Nephron progenitor cell (in vitro differentiated cells): ENCODE measurements at regions not wholly inside any gene's neighbourhood (a gene's known extent, or its start where the extent isn't known, plus 50 kb on each side); places are given as distances from the start of the nearest gene placed in this dataset.

ENCODE experiments used
- DNase-seq: peaks from one replicate; pipeline ENCODE4 v3.0.0; 2021
- H3K27ac Mint-ChIP-seq: 2 replicates; pipeline ENCODE4 v1.8.0; 2021; ENCODE audit warnings: mild to moderate bottlenecking, moderate library complexity, mixed read lengths
- H3K27me3 Mint-ChIP-seq: 2 replicates; pipeline ENCODE4 v1.8.0; 2021; ENCODE audit warnings: mild to moderate bottlenecking, low read depth, mixed read lengths; ENCODE audit not compliant: poor library complexity
- H3K36me3 Mint-ChIP-seq: 2 replicates; pipeline ENCODE4 v1.8.0; 2021; ENCODE audit warnings: low read depth, mixed read lengths
- H3K4me1 Mint-ChIP-seq: 2 replicates; pipeline ENCODE4 v1.8.0; 2021; ENCODE audit warnings: mixed read lengths
- H3K4me3 Mint-ChIP-seq: 2 replicates; pipeline ENCODE4 v1.8.0; 2021; ENCODE audit warnings: mild to moderate bottlenecking, moderate library complexity, mixed read lengths
- H3K9me3 Mint-ChIP-seq: 2 replicates; pipeline ENCODE4 v1.8.0; 2021; ENCODE audit warnings: mild to moderate bottlenecking, moderate library complexity, mixed read lengths
- TF ChIP-seq, protein P1 (sequence below): fragments of 200-600 bp; sonication (generic); IDR thresholded peaks from 2 replicates; pipeline ENCODE4 v1.5.0; 2021; ENCODE audit warnings: antibody characterized with exemption

DNA sequence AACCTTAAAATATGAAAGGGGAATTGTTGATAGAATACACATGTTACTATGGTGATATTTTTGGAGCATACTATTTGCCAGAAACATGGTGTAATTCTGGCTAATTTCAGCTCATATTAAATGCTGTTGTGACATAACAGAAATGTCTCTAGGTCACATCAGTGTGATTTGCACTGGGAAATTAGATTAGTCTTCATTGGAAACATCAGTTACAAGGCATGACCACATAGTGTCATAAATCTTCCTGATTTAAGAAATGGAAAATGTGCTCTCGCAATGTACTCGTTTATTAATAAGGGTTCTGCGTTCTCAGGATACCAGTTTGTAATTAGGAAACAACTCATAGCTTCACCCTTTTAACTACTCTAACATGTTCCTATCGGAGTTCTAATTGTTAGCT is 72.9 kb upstream of the GYPA start:
- no peaks in the 10 kb centered on the region for H3K27me3 Mint-ChIP-seq
- peaks cover 14% of the 10 kb centered on the region for H3K9me3 Mint-ChIP-seq
- no peak overlapping the region for H3K27ac Mint-ChIP-seq
- no peak overlapping the region for H3K4me3 Mint-ChIP-seq
- H3K36me3 Mint-ChIP-seq: no peaks in the 10 kb centered on the region
- DNase-seq: no peak
- TF ChIP-seq, protein P1, sequence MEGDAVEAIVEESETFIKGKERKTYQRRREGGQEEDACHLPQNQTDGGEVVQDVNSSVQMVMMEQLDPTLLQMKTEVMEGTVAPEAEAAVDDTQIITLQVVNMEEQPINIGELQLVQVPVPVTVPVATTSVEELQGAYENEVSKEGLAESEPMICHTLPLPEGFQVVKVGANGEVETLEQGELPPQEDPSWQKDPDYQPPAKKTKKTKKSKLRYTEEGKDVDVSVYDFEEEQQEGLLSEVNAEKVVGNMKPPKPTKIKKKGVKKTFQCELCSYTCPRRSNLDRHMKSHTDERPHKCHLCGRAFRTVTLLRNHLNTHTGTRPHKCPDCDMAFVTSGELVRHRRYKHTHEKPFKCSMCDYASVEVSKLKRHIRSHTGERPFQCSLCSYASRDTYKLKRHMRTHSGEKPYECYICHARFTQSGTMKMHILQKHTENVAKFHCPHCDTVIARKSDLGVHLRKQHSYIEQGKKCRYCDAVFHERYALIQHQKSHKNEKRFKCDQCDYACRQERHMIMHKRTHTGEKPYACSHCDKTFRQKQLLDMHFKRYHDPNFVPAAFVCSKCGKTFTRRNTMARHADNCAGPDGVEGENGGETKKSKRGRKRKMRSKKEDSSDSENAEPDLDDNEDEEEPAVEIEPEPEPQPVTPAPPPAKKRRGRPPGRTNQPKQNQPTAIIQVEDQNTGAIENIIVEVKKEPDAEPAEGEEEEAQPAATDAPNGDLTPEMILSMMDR: no peak
- no peaks in the 10 kb centered on the region for H3K4me1 Mint-ChIP-seq

DNA sequence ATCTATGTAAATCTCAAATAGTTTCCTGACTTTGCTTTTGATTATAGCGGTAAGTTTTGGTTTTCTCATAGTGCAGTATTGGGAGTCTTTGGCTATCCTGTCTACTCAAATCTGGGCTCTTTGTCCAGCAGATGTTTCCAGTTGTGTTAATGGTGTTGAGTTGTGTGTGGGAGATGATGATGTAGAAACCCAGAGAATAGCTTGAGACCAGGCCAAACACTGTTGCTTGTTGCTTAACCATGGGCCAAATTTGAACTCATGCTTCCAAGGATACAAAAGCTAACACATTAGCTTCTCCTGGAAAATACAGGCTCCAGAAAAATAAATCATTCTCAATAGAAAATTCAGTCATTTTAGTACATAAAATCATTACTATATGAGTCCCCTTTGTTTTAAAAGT is 82.6 kb upstream of the GYPA start:
- peaks cover 6% of the 10 kb centered on the region for H3K27me3 Mint-ChIP-seq
- no peak overlapping the region for H3K4me3 Mint-ChIP-seq
- DNase-seq: no peak
- H3K27ac Mint-ChIP-seq: no peak overlapping the region
- H3K4me1 Mint-ChIP-seq: no peaks in the 10 kb centered on the region
- H3K9me3 Mint-ChIP-seq: no peaks in the 10 kb centered on the region
- H3K36me3 Mint-ChIP-seq: no peaks in the 10 kb centered on the region
- TF ChIP-seq, protein P1: no peak

DNA sequence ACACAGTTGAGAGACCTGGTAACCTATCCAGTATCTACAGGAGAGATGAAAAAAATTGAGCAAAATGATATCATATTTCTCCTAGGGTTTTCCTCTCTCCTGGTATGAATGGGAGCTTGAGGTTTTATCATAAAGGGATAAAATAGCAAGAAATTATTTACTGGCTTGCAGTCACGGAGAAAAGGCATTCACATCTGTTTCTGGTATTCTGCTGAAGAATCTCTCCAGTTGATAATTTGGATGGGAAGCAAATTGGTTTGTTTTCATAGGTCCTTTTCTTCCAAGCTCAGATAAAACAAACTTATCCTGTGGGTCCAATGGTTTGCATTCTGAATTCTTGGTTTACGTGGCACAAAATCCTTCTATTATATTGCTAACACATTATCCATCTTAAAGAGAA is 83.1 kb upstream of the GYPA start:
- no peak overlapping the region for H3K4me3 Mint-ChIP-seq
- H3K27ac Mint-ChIP-seq: no peak overlapping the region
- TF ChIP-seq, protein P1: no peak
- DNase-seq: no peak
- peaks cover 6% of the 10 kb centered on the region for H3K27me3 Mint-ChIP-seq
- no peaks in the 10 kb centered on the region for H3K9me3 Mint-ChIP-seq
- H3K4me1 Mint-ChIP-seq: no peaks in the 10 kb centered on the region
- H3K36me3 Mint-ChIP-seq: no peaks in the 10 kb centered on the region

DNA sequence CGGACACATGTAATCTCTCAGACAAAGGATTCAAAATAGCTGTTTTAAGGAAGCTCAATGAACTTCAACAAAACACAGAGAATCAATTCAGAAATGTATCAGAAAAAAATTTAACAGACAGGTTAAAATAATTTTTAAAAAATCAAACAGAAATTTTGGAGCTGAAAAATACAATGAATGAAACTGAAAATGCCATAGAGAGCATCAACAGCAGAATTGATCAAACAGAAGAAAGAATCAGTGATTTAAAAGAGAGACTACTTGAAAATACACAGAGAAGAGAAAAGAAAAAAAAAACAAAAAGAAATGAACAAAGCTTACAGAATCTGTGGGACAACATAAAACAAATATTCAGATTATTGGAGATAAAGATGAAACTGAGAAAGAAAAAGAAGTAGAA is 118.8 kb upstream of the GYPA start:
- Mint-ChIP-seq H3K4me1 (no peaks in the 10 kb centered on the region), H3K27ac (no peak overlapping the region), H3K9me3 (peaks cover 33% of the 10 kb centered on the region), H3K4me3 (no peak overlapping the region), H3K36me3 (peaks cover 6% of the 10 kb centered on the region), H3K27me3 (peaks cover 3% of the 10 kb centered on the region)
- DNase-seq: no peak
- TF ChIP-seq, protein P1: no peak

DNA sequence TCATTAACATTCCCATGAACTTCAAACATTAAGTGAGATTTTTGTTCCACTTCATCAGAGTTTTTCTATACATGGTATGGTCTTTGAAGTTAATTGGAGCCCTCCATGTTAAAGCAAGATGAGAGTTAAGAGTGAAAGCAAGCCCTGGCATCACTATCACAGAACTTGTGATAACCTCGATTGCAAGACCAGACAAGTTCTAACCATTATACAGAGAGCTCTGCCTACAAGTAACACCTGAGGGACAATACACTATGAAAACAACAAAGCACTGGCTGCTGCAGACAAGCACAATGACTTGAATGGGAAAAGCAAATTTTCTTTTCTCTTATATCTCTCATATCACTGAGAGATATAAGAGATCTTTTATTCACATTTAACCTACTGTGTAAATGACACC is 126.6 kb upstream of the GYPA start:
- Mint-ChIP-seq H3K27ac (no peak overlapping the region), H3K27me3 (no peaks in the 10 kb centered on the region)

DNA sequence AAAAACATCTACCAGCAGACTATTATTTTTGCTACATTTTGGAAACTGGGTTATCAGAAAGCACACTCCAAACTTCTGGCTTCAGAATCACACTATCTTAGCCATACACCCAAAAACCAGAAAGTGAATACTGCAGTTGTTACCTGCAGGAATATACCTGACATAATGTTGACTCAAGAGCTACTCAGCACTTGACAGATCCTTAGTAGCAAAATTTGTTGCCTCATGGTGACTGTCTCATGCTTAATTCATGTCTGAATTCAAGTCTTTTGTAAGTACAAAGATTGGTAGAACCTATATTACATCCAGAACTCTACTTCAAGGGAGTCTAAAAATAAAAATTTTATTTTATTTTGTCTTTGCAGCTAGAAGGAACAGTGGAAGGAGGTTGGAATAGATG is 140.2 kb upstream of the GYPA start:
- DNase-seq: no peak
- Mint-ChIP-seq H3K4me3 (no peak overlapping the region), H3K27ac (no peak overlapping the region), H3K9me3 (no peaks in the 10 kb centered on the region), H3K4me1 (peaks cover 10% of the 10 kb centered on the region), H3K36me3 (no peaks in the 10 kb centered on the region), H3K27me3 (no peaks in the 10 kb centered on the region)
- TF ChIP-seq, protein P1: no peak

More for the DNA sequence above, 126.6 kb upstream of the GYPA start:
- no peak for DNase-seq
- no peaks in the 10 kb centered on the region for H3K9me3 Mint-ChIP-seq
- no peaks in the 10 kb centered on the region for H3K4me1 Mint-ChIP-seq
- H3K4me3 Mint-ChIP-seq: no peak overlapping the region
- no peaks in the 10 kb centered on the region for H3K36me3 Mint-ChIP-seq
- TF ChIP-seq, protein P1: no peak
